HG02840 (cell line): ENCODE measurements at regions not wholly inside any gene's neighbourhood (a gene's known extent, or its start where the extent isn't known, plus 50 kb on each side); places are given as distances from the start of the nearest gene placed in this dataset.

Experiments used
- ATAC-seq: cut with Tn5 transposase; IDR thresholded peaks from one replicate; pipeline ENCODE4 v1.9.1; 2021; ENCODE audit warnings: mild to moderate bottlenecking, moderate library complexity, moderate number of reproducible peaks; ENCODE audit not compliant: unreplicated experiment, low FRiP score

GRCh38 chr1:87707411-87707810, 378.7 kb downstream of the LMO4 start:
- ATAC-seq, result no peak

- ATAC-seq, result no peak
Measured at GRCh38 chr1:87712261-87713010, 383.8 kb downstream of the LMO4 start.

- ATAC-seq, result no peak
Measured at GRCh38 chr1:87714278-87714677, 385.6 kb downstream of the LMO4 start.

GRCh38 chr1:87715052-87715451, 386.4 kb downstream of the LMO4 start:
- ATAC-seq, result no peak

DNA sequence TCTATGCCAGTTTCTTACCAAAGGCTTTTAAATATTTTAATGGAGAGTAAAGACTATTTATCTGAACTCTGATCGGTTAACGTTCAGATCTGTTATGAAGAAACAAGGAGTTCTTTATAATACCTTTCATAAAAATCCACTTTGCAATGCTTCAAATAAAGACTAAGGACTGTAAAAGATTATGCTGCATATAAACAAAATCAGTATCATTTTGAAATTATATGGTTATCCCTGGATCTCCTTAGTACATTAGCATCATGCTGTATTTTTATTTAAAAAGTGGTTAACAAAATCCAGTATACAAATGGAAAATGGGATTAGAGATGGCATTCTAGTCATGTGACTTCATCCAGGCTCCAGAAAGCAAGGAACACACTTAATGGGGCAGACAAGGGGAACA, 386.8 kb downstream of the LMO4 start:
- ATAC-seq, result no peak

DNA sequence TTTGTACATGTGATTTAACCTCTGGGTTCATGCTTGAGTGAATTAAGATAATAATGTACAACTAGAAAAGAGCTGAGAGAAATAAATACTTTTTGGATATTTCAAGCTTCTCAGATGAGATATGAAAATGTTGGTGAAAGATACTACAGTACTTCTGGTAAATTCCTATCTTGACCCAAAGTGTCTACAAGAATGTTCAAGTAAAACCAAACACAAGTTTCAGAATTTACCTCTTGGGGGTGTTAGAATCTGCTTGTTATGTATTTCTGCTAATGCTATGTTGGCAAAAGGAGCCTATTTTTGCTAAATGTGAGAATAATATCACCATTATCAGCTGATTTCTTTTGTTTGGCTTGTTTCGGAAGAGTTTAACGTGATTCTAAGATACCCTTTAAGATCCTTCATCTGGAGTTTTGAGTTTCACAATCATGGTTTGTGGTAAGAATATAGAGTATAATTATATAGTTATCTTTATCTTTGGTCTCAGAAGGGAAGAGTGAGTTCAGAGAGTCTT, 388.5 kb downstream of the LMO4 start:
- ATAC-seq, result no peak

DNA sequence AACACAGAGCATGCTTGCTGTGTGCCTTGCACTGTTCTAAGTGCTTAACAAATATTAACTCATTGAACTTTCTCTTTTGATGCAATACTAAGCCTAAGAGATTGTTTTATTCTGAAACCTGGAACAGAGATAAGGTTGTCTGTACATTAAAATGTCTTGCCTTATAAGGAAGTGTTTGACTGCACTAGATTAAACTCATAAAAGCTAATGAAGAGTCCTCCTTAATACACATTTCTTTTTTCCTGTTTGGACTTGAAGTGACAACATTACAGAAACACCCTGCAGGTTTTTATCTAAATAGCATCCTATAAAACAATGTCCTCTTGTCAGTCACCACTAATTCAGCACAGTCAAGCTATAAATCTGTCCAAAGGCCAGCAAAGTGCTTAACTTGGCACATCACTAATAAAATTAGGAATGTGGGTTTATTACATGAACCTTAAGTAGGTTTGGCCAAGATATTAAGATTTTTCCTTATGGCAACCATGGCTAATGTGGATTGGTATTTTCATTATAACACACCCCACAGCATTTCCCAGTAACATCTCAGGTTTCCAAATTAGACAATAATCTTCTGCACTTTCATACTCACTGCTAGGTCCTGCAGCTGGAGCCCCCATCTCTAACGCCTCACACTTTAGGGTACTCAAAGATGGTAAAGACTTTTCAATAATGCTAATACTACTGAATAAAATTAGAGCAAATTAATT, 389.7 kb downstream of the LMO4 start:
- no peak for ATAC-seq

- ATAC-seq, result no peak
Measured at GRCh38 chr1:87719658-87720057, 391.0 kb downstream of the LMO4 start.

- ATAC-seq, result no peak
Measured at GRCh38 chr1:87720561-87720960, 391.9 kb downstream of the LMO4 start.

GRCh38 chr1:87723193-87723592, 394.5 kb downstream of the LMO4 start:
- no peak for ATAC-seq

- ATAC-seq, result no peak
Measured at GRCh38 chr1:87728169-87728568, 399.5 kb downstream of the LMO4 start.

DNA sequence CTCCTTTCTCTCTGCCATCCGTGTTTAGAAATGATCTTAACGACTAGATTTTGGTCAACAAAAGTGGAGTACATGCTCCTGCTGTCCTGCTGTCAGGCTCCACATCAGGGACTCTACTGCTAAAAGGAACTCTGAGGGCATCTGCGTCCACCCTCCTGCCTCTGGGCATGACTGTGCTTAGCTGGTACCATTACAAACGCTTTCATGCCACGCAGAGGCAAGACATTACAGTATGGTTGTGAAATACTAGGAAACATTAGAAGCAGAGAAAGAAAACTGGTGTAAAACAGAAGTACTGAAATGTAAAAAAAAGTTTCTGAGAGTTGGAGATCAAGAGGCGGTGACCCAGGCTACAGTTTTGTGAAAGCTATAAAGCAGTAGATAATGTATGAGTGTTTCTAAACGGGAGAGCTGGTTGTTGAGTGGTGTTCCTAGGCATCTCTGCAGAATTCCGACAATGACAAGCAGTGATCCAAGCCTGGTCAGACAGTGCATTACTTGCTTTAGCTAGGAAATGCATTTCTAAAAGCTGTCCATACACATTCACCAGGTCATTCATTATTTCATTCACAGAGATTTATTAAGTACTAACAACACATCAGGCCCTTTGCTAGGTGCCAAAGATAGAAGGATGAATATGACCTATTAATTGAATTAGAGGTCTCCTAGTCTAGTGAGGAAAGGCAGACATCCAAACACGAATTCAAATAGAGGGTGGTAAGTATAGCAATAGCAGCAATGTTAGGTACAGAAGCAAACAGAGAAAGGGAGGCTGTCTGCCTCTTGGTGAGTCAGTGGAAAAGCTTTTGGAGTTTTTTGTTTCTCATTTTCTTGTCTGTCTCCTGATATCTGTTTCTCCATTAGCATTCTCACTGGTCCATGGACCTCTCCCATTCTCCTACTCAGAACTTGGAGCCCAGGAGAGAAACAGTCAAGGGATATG, 401.9 kb downstream of the LMO4 start:
- no peak for ATAC-seq

DNA sequence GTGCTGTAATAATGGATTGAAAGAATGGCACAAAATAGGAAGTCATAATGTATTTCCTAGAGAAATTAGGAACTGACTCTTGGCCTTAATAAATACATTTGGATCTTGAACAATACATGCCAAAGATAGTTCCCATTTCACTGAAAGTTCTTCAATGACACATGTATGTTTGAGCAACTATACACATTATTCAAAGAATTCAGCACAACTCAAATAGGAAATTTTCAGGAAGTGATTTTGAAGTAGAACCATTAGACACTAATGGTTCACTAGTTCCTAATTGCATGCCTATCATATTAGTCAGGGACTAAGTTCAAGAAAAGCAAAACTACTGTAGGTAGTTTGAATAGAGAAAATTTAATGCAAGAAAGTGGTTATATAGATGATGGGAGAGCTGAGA, 404.7 kb downstream of the LMO4 start:
- no peak for ATAC-seq

GRCh38 chr1:87735750-87736149, 407.1 kb downstream of the LMO4 start:
- no peak for ATAC-seq

- no peak for ATAC-seq
Measured at GRCh38 chr1:87739141-87739540, 410.5 kb downstream of the LMO4 start.

- ATAC-seq, result no peak
Measured at GRCh38 chr1:87739704-87740103, 411.0 kb downstream of the LMO4 start.

DNA sequence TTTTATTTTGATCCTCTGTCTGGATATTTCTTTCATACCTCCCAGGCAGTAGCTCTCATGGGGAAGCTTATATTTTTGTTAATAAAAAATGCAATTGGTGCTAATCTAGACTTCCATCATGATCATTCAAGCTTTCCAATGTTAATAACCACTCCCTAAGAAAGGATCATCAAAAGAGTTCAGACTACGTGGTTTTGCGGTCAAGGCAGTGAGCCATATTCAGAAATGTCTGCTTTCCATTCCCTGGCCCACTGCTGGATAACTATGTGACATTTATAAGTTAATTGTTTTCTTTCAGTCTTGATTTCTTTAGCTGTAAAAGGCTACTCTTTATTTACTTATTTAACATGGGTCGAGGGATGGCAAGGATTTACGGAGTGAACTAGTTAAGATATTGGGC, 414.6 kb downstream of the LMO4 start:
- no peak for ATAC-seq

DNA sequence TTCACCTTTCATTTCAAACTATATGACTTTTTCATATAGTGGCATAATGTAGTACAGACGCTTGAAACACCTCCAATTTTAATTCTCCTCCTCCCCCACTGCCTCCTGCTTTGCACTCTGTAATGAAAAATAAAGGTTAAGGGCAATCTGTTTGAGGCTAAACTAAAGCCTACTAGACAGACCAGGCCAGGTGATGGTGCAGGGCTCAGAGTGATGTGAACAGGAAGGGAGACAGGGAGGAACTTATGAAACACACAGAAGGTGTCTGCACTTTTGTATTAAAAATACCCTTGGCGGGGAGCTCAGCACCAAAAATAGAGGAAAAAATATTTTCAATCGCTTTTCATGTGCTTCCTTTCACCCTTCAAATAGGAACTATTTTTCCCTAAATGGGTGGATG, 415.4 kb downstream of the LMO4 start:
- no peak for ATAC-seq

- no peak for ATAC-seq
Measured at GRCh38 chr1:87744763-87745162, 416.1 kb downstream of the LMO4 start.

- ATAC-seq, result no peak
Measured at GRCh38 chr1:87753366-87753765, 424.7 kb downstream of the LMO4 start.

DNA sequence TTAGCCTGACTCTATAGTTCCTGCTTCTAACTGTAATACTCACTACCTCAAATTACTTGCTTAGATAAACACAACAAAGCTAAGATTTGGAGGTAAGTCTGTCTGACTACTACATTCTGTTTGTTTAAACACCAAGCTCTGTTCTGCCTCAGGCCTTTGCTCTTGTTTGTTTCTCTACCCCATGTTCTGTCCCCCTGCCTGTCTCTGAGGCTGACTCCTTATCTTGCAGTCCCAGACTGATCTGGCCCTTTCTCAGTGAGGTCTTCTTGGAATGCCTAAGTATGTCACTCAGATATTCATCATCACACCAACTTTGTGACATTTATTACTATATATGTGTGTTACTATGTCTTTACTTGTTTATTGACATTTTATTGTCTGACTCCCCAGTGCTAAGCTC, 425.5 kb downstream of the LMO4 start:
- ATAC-seq, result no peak
